GM21786 (cell line): ENCODE measurements at regions not wholly inside any gene's neighbourhood (a gene's known extent, or its start where the extent isn't known, plus 50 kb on each side); places are given as distances from the start of the nearest gene placed in this dataset.
"Not testable (repeated sequence)": the region's sequence is repeated elsewhere in the genome, so short reads cannot be mapped to it uniquely, and the experiment has no call there.

Experiments used
- ATAC-seq: cut with Tn5 transposase; IDR thresholded peaks from one replicate; pipeline ENCODE4 v1.9.1; 2021; ENCODE audit not compliant: unreplicated experiment

DNA sequence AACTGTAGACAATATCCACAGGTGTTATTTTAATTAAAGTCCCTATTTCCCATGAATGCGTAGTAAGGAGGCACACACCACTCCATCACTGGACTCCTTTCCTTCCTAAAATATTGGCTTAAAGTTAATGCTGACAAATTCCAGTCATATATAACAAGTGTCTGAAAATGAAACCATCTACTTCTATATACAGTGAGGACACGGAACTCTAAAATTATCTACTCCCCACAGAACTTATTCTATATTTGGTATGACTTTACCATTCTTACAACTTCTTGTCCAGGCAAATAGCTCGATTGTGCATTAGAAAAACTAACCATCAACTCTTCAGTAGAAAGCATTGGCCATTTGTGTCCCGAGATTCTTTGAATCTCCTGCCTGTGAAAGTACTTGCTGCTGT, 1560.2 kb downstream of the EFNB2 start:
- ATAC-seq = peak; percentile 71

DNA sequence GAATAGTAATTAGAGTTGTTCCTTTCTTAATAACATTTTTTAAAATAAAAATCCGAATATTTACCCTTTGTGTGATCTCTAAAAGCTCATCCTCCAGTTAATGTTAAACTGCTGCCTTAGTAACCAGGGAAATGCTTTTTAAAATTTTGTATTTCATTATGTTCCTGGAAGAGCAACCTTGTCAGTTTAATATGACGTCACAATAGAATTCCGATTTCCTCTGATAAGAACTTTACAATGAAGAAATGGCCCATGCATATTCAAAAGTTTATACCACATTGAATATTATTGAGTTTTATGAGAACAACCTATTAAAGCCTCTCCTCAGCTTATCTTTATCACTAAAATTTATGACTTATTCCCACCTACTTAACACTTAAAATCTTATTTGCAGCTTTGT, 1566.6 kb downstream of the EFNB2 start:
- ATAC-seq = no peak

DNA sequence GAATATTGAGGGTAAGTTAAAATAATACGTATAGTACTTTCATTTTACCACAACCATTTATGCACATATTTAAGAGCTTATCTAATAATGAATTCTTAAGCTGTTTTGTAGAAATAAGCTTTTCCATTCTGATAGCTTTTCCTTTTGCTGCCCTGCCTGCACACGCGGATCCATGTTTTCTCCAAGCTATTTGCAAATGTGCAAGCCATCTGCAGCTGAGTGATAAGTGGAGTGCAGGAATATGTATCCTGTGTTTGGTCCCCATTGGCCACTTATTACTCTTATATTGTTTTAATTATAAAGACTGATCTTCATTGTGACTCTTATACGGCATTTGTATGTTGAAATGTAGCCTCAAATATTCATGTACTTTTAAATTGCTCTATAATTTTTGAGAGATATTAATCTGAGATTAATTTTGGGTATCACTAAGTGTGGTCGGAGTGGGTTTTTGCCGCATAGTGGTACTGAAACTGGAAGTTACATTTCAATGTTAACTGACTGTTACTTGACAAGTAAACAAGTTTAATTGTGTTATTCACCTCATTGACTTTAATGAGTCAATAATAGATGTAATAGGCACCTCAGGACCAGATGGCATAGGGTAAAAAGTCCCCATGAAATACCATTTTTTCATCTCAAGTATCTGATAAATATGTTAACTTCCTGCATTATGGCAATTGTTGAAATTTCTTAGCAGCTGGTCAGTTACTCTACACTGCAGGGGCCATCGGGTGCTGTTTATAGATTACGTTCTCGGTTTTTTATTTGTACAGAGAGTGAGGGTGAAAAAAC, 1567.4 kb downstream of the EFNB2 start:
- ATAC-seq = no peak

DNA sequence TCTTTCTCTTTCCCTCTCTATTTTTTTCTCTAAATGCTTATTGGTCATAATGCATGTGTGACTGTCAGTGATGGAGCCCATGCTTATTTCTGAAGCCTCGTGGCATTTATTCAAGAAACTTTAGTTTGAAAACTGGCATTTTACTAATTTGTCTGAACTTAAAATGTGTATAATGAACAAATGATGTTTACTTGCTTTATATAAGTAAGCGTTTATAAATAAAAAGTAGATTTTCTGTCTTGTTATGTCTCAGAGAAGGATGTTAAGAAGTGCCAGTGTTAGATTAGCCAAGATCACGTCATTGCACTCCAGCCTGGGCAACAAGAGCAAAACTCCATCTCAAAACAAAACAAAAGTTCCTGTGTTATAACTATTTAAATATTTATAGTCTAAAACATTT, 1568.1 kb downstream of the EFNB2 start:
- ATAC-seq = no peak

DNA sequence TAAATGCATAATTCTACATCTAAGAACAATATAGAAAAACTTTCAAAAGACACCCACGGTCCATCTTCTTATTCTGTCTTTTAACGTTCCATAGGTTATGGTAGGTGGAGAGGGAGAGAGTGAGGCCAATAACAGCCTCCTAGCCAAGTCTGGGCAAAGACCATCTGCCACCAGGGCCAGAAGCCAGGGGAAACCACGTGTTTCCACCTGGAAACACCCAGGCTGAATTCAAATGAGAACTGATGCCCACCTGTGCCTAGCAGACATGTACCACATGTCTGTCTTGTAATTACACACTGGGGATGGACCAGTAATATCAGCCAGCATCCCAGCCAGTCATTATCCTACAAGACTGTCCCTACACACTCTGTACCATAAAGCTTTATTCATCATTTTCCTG, 1573.1 kb downstream of the EFNB2 start:
- ATAC-seq = no peak

DNA sequence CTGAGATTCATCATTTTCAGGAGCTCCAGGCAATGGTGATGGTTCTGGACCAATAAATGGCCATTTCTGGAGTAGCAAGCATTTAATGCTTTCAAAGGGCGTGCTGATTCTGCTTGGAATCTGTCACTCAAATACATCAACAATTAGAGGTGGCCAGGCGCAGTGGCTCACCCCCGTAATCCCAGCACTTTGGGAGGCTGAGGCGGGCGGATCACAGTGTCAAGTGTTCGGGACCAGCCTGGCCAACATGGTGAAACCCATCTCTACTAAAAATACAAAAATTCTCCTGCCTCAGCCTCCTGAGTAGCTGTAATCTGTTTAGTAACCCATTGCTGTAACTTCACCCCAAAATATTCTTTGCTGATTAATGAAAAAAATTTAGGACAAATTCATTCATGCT, 1574.2 kb downstream of the EFNB2 start:
- ATAC-seq = no peak

DNA sequence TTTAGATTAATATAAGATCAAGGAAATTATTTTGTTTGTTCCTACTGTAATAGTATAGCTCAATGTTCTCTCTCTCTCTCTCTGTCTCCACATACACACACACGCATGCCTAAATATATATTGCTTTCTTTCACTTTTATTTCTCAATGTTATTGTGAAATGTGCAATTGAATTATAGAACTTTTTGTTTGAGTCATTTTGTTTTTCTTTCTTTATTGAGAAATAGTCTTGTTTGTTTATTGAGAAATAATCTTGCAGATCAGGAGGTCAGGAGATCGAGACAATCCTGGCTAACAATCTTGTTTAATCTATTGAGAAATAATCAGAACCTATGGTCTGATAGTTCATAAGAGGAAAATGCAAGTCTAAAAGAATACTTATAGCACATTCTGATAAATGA, 1581.3 kb downstream of the EFNB2 start:
- ATAC-seq = no peak

DNA sequence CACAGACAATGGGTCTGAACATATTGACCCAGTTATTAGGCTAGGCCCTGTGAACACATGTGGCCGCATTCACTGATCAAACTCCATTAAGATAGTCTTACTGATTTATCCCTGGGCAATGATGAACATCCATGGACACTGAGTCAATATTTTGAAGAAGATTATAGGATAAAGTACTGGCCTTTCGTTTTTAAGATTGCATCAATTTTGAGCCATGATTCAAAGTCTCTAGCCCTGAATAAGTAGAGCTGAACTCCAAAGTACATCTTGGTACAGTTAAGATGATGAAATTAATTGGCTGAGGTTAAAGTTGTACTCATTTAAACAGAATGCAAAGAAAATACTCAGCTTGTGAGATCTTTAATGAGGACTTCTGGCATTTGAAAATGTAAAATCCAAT, 1581.9 kb downstream of the EFNB2 start:
- no peak for ATAC-seq

DNA sequence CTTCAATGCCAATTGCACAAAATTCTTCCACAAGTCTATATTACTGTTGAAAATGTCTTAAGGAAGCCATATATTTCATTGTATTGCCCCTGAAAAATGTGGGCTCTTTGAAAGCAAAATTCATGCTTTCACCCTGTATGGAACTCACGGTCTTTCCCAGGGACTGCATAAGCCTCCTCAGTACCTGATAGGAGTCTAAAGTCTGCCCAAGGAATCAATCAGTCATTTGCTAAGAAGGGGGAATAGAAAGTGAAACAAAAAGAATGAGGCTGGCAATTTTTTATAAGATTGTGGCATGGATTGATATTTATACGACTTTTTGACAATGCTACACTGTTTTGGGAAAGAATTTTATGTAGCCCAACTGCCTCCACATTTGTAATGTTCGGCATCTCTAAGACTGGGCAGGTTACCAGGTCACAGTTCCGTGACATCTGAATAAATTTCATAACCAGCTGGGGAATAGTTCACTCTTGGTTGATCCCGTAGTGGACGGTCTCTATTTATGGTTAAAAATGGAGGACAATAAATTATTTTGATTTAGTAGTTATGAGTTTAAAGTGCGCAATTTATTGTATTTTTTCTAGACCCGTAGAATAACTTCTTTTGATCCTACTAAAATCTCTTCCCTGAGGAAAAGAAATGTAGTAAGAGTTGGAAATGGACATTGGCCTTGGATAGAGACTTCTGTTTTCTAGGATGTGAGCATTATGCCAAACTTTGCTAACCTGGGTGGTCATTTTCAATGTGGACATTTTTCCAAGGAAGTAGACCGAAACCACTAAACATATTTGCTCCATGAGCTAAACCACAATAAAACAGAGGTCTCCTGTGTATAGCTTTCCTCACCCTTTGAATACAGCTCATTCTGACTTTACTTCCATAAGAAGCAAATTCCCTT, 1585.4 kb downstream of the EFNB2 start:
- no peak for ATAC-seq

DNA sequence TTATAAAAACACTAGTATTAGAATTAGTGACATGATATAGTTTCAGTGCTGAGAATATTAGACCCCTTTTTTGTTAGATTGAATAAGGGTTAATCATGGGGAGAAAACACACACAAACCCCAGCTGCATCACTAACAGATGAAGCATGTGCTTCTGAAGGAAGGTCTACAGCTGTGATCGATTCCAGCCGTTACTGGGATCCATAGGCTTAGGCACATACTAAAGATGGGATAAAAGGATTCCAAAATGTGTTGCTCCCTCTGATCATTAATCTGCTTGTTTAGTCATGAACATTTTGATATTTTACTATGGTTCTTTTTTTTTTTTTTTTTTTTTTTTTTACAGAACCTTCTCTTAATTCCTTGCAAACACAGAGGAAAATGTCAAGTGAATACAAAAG, 1591.3 kb downstream of the EFNB2 start:
- ATAC-seq = no peak

DNA sequence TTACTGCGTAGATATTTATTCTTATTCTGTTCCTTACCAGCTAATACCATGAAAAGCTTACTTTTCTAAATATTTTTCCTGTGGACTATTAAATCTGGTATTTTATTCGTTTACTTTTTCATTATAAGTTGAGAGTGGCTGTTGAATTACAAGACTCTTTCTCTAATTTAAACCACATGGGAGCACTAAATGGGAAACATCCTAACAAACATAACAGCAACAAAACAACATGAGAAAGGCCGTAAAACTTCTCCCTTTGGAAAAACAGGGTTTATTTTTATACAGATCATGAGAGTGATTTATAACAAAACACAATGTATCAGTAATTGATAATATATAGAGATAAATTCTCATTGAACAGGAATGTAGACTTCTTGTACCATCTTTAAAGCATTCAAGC, 1592.1 kb downstream of the EFNB2 start:
- ATAC-seq = no peak

DNA sequence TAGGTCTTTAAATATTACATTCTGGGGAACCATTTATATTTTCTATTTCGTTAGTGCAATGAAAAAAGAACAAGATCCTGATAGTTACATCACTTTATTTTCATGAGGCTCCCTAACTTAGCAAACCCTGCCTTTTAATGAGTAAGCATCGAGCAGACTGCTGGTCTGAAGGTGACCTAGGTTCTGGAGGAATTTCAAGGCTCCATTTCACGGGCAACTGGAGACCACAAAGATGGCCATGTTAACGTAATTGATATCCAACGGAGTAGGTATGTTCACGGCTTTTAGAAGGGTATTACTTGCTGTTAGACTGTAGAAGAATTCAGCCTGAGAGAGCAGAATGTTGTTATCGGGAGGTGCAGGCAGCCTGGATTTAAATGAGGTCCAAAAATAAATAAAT, 1597.6 kb downstream of the EFNB2 start:
- ATAC-seq = no peak

DNA sequence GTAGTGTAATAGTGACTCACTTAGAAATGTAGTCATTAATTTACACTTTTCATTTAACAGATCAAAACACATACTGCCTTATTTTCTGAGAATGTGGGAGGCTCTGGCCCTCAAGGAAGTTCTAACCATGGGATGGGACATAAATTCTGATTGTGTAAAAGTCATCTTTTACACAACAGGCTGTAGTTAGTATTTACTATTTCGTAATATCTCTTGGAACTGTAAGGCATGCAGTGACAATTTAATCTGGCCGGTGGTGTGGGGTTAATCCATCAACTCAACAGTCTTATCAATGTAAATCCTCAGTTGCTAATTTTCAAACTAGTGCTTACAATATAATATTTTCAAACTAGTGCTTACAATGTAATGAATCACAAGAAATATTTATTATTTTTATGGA, 1599.2 kb downstream of the EFNB2 start:
- ATAC-seq = no peak

DNA sequence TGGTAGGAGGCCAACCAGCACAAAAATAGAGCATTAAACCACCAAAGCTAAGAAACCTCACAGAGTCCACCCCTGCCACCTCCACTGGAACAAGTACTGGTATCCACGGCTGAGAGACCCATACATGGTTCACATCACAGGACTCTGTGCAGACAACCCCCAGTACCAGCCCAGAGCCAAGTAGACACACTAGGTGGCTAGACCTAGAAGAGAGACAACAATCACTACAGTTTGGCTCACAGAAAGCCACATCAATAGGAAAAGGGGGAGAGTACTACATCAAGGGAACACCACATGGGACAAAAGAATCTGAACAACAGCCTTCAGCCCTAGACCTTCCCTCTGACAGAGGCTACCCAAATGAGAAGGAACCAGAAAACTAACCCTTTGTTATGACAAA, 1614.9 kb downstream of the EFNB2 start:
- ATAC-seq = not testable (repeated sequence)

DNA sequence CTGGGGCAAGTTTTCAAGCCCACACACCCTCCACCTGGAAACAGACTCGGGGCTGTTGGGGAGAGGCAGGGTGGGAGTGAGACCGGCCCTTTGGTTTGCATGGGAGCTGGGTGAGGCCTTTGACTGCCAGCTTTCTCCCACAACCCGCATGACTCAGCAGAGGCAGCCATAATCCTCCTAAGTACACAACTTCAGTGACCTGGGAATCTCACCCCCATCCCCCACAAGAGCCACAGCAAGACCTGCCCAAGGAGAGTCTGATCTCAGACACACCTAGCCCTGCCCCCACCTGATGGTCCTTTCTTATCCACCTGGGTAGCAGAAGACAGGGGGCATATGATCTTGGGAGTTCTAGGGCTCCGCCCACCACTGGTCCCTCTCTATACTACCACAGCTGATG, 1615.4 kb downstream of the EFNB2 start:
- ATAC-seq = no peak

DNA sequence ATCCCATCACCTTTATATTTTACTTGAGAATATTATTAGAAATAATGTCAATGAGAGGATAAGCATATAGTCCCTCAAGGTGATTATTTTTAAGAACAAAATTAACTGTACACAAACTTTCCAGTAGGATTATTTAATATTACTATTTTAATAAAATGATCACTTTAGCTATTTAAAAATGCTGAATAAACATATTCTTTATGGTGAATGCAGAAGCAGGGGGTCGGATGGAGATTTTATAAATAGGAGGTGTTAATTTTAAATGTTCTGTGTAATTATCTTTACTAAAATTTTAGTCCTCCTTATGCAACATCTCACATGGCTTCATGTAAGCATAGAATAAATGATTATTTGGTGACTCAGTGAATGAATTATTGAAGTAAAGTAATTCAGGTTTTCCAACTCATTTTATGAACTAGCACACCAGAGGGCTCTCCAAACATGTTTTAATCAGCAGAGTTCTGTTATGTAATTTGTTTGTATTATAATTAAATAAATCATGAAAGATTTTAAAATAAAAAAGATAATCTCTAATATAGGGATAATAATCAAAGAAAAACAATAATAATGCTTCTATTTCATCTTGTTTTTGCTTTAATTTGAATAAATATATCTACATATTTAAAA, 1635.2 kb downstream of the EFNB2 start:
- no peak for ATAC-seq

DNA sequence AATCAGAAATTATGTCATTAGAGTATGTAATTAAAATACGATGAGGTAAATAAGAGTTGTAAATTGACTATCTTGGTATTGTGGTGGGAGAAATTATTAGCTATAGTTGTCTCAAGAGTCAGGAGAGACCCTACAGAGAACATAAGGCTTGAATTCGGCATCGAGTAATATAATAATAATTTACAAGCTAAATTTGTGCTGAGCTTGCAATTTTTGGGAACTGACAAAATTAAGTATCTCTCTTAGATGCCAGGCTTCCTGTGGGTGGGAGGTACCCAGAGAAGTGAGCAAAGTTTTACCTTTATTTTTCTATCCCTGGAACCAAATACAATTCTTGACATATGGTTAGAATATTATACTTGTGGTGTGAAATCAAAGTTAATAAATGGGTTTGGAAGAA, 1637.0 kb downstream of the EFNB2 start:
- no peak for ATAC-seq

DNA sequence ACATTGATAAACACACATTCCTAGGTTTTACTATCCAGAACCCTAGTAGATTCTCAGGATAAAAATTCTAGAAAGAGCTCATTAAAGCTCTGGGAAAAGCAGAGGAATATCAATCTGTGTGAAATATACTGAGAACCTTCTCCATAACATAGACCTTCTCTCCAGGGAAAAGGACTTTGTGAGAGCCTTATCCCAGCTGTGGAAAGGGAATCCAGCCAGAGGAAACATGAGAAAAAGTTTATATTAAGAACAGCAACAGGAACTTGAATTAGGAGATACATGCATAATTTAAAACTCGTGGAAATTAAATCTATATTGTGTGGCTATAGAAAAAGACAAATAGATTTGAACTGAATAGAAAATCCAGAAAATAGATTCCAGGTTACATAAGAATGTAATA, 1639.9 kb downstream of the EFNB2 start:
- no peak for ATAC-seq

DNA sequence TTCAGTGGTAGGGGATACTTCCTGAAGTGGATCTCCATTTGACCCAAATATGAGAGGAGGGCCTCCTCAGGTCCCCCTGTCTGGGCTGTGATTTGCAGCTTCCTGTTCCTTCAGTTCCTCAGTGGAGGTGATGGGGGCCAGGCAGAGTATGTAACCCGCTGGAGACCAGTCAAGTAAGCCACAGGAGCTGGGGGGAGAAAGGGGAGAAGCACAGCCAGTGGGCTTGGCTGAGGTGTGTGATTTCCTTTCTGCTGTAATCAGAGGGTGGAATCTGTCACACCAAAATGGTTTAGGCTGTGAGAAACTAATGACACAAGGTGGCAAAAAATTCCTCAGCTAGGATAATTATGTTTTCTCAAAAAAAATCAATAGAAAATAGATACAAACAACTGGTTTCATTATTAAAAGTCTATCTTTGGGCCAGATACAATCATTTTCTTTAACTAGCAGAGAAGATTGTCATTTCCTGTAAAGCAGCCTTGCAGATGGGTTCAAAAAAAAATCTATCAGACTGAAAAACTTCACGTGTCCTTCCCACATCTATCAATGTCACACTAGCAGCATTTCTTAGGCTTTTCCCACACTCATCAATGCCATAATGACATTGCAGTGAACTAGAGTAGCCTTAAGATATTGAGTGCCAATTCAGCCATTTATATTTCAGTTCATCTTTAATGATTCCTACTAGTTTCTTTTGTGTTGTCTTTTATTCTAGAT, 1660.3 kb downstream of the EFNB2 start:
- ATAC-seq = no peak

DNA sequence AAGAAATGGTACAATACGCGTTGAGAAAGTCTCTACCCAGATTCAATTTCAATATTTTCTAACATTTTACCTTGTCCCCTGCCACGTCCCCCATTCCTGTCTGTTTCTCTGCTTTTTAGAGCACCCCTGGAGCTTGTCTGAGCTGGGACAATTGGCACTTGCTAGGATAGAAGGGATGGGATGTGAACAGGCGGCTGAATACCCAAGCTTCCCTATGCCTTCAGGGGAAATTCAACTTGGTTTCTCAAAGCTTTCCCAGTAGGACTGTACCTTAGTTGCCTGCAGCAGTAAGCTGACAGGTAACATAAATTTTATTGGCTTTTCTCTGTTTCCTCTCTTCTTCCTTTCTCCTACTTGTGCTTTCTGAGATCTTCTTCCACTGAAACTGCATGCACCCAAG, 1663.3 kb downstream of the EFNB2 start:
- no peak for ATAC-seq

DNA sequence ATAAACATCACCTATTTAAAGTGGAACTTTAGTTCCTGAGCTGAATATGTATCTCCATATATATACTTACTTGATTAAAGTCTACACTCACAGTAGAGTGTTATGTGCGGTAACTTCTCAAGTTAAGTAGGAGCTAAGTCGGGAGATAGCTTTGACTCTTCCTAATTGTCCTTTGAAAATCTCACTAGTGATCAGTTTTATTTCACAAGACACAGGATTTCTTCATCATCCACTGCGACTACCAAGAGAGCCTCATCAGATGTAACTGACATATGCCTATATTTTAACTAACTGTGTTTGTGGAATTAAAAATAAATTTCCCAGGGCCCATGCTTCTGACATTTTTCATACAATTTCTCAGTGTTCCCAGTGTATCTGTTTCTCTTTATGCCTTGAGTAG, 1664.0 kb downstream of the EFNB2 start:
- no peak for ATAC-seq
